GM19395 (cell line): ENCODE measurements at regions not wholly inside any gene's neighbourhood (a gene's known extent, or its start where the extent isn't known, plus 50 kb on each side); places are given as distances from the start of the nearest gene placed in this dataset.

Source experiments
- ATAC-seq: cut with Tn5 transposase; IDR thresholded peaks from one replicate; pipeline ENCODE4 v1.9.1; 2021; ENCODE audit warnings: mild to moderate bottlenecking, moderate library complexity; ENCODE audit not compliant: unreplicated experiment

- ATAC-seq: no peak
Measured at GRCh38 chr5:125609011-125609410, 814.2 kb upstream of the GRAMD2B start.

GRCh38 chr5:125610892-125611291 lies 812.3 kb upstream of the GRAMD2B start:
- no peak for ATAC-seq

- no peak for ATAC-seq
Measured at GRCh38 chr5:125611541-125611940, 811.7 kb upstream of the GRAMD2B start.

GRCh38 chr5:125612181-125612721 lies 811.0 kb upstream of the GRAMD2B start:
- ATAC-seq: no peak

- ATAC-seq: no peak
Measured at GRCh38 chr5:125612776-125613175, 810.4 kb upstream of the GRAMD2B start.

GRCh38 chr5:125630237-125630636 lies 793.0 kb upstream of the GRAMD2B start:
- no peak for ATAC-seq

GRCh38 chr5:125633523-125633922 lies 789.7 kb upstream of the GRAMD2B start:
- no peak for ATAC-seq

- ATAC-seq: no peak
Measured at GRCh38 chr5:125634216-125634835, 788.9 kb upstream of the GRAMD2B start.

- no peak for ATAC-seq
Measured at GRCh38 chr5:125639858-125640257, 783.4 kb upstream of the GRAMD2B start.

GRCh38 chr5:125652761-125653160 lies 770.4 kb upstream of the GRAMD2B start:
- no peak for ATAC-seq

GRCh38 chr5:125654392-125654791 lies 768.8 kb upstream of the GRAMD2B start:
- ATAC-seq: no peak

GRCh38 chr5:125655156-125655555 lies 768.1 kb upstream of the GRAMD2B start:
- ATAC-seq: no peak

GRCh38 chr5:125657936-125658335 lies 765.3 kb upstream of the GRAMD2B start:
- no peak for ATAC-seq

GRCh38 chr5:125659316-125660023 lies 763.7 kb upstream of the GRAMD2B start:
- no peak for ATAC-seq

- ATAC-seq: no peak
Measured at GRCh38 chr5:125660231-125660895, 762.8 kb upstream of the GRAMD2B start.

- ATAC-seq: no peak
Measured at GRCh38 chr5:125661584-125661983, 761.6 kb upstream of the GRAMD2B start.

GRCh38 chr5:125668884-125669283 lies 754.3 kb upstream of the GRAMD2B start:
- ATAC-seq: no peak

- ATAC-seq: no peak
Measured at GRCh38 chr5:125673359-125673950, 749.8 kb upstream of the GRAMD2B start.

GRCh38 chr5:125679522-125679921 lies 743.7 kb upstream of the GRAMD2B start:
- no peak for ATAC-seq

GRCh38 chr5:125683669-125684068 lies 739.5 kb upstream of the GRAMD2B start:
- ATAC-seq: no peak

- no peak for ATAC-seq
Measured at GRCh38 chr5:125685771-125686170, 737.4 kb upstream of the GRAMD2B start.
